ENCODE measurements at regions not wholly inside any gene's neighbourhood (a gene's known extent, or its start where the extent isn't known, plus 50 kb on each side); places are given as distances from the start of the nearest gene placed in this dataset.

GRCh38 chr5:2514484-2514883 lies 237.0 kb downstream of the IRX2 start:
- TF ChIP-seq POLR2A (IDR thresholded peaks at IDR 0.05) (no peak), CTCF (IDR thresholded peaks at IDR 0.05 in 8 of 11, conservative IDR thresholded peaks at IDR 0.05 in 3 of 11) (no peak)

All from spleen (tissue), 7 donors.